ENCODE measurements at regions not wholly inside any gene's neighbourhood (a gene's known extent, or its start where the extent isn't known, plus 50 kb on each side); places are given as distances from the start of the nearest gene placed in this dataset.

DNA sequence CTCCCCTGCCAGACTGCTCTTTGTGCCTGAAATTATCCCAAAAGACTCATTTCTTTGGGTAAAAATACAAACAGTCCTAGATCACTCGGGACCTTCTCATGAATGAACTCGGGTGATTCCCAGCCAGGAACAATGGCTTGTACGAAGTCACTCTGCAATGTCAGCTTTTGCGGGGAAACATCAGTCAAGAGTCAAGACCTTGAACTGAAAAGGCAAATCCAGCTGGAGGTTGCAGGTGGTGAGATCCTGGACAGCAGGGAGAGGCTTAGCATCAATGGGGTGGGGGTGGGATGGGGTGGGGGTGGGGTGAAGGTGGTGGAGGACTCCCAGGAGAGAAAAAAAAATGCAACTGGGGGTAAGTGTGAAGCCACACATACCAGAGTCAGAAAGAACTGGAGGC lies 115.0 kb upstream of the SLC25A33 start:
- Histone ChIP-seq H3K4me3 (no peak overlapping the region), H3K27me3 (ENCODE audit: insufficient read depth) (no peaks in the 10 kb centered on the region), H2AFZ (no peak overlapping the region), H3F3A (replicated peaks; ENCODE audit: low read depth) (no peaks in the 10 kb centered on the region), H3K4me2 (no peak overlapping the region), H4K20me1 (replicated peaks; ENCODE audit: insufficient read depth) (no peaks in the 10 kb centered on the region), H3K27ac (ENCODE audit: low read depth) (no peak overlapping the region), H3K4me1 (ENCODE audit: insufficient read depth) (no peaks in the 10 kb centered on the region; the same call in 1 of the 2 replicates), H3K79me2 (replicated peaks; ENCODE audit: insufficient read depth) (no peaks in the 10 kb centered on the region), H3K9me2 (ENCODE audit: insufficient read depth) (no peaks in the 10 kb centered on the region), H3K36me3 (ENCODE audit: insufficient read depth) (no peaks in the 10 kb centered on the region)
- DNase-seq (ENCODE audit: low spot score) (no peak), ATAC-seq (no peak)
- H3K27ac Mint-ChIP-seq, result no peak overlapping the region
- H3K4me3 Mint-ChIP-seq, result no peak overlapping the region
- peaks cover 15% of the 10 kb centered on the region; the same call in 2 of the 3 replicates for H3K4me1 Mint-ChIP-seq
- H3K27me3 Mint-ChIP-seq (ENCODE audit: insufficient read depth, low read depth, poor library complexity), result peaks cover 7% of the 10 kb centered on the region
- H3K9me3 Mint-ChIP-seq, result no peaks in the 10 kb centered on the region
- TF ChIP-seq CTCF (conservative IDR thresholded peaks at IDR 0.05; ENCODE audit: low read depth in 2 of 2), result no peak
- TF ChIP-seq, protein P1, sequence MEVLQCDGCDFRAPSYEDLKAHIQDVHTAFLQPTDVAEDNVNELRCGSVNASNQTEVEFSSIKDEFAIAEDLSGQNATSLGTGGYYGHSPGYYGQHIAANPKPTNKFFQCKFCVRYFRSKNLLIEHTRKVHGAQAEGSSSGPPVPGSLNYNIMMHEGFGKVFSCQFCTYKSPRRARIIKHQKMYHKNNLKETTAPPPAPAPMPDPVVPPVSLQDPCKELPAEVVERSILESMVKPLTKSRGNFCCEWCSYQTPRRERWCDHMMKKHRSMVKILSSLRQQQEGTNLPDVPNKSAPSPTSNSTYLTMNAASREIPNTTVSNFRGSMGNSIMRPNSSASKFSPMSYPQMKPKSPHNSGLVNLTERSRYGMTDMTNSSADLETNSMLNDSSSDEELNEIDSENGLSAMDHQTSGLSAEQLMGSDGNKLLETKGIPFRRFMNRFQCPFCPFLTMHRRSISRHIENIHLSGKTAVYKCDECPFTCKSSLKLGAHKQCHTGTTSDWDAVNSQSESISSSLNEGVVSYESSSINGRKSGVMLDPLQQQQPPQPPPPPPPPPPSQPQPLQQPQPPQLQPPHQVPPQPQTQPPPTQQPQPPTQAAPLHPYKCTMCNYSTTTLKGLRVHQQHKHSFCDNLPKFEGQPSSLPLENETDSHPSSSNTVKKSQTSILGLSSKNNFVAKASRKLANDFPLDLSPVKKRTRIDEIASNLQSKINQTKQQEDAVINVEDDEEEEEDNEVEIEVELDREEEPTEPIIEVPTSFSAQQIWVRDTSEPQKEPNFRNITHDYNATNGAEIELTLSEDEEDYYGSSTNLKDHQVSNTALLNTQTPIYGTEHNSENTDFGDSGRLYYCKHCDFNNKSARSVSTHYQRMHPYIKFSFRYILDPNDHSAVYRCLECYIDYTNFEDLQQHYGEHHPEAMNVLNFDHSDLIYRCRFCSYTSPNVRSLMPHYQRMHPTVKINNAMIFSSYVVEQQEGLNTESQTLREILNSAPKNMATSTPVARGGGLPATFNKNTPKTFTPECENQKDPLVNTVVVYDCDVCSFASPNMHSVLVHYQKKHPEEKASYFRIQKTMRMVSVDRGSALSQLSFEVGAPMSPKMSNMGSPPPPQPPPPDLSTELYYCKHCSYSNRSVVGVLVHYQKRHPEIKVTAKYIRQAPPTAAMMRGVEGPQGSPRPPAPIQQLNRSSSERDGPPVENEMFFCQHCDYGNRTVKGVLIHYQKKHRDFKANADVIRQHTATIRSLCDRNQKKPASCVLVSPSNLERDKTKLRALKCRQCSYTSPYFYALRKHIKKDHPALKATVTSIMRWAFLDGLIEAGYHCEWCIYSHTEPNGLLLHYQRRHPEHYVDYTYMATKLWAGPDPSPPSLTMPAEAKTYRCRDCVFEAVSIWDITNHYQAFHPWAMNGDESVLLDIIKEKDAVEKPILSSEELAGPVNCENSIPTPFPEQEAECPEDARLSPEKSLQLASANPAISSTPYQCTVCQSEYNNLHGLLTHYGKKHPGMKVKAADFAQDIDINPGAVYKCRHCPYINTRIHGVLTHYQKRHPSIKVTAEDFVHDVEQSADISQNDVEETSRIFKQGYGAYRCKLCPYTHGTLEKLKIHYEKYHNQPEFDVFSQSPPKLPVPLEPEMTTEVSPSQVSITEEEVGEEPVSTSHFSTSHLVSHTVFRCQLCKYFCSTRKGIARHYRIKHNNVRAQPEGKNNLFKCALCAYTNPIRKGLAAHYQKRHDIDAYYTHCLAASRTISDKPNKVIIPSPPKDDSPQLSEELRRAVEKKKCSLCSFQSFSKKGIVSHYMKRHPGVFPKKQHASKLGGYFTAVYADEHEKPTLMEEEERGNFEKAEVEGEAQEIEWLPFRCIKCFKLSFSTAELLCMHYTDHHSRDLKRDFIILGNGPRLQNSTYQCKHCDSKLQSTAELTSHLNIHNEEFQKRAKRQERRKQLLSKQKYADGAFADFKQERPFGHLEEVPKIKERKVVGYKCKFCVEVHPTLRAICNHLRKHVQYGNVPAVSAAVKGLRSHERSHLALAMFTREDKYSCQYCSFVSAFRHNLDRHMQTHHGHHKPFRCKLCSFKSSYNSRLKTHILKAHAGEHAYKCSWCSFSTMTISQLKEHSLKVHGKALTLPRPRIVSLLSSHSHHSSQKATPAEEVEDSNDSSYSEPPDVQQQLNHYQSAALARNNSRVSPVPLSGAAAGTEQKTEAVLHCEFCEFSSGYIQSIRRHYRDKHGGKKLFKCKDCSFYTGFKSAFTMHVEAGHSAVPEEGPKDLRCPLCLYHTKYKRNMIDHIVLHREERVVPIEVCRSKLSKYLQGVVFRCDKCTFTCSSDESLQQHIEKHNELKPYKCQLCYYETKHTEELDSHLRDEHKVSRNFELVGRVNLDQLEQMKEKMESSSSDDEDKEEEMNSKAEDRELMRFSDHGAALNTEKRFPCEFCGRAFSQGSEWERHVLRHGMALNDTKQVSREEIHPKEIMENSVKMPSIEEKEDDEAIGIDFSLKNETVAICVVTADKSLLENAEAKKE (CRISPR knock-in tag; IDR thresholded peaks at IDR 0.05), result no peak
- TF ChIP-seq NANOG (IDR thresholded peaks at IDR 0.05; ENCODE audit: borderline replicate concordance), result no peak
- no peak for TF ChIP-seq CREB1 (CRISPR knock-in tag; IDR thresholded peaks at IDR 0.05; ENCODE audit: low read depth)
- TF ChIP-seq ZNF331 (CRISPR knock-in tag; IDR thresholded peaks at IDR 0.05; ENCODE audit: low read depth), result no peak
- TF ChIP-seq EZH2phosphoT487 (IDR thresholded peaks at IDR 0.05; ENCODE audit: unreplicated experiment), result no peak
- no peak for TF ChIP-seq EZH2 (IDR thresholded peaks at IDR 0.05; ENCODE audit: low read depth, unreplicated experiment)
- no peak for TF ChIP-seq POLR2AphosphoS5 (IDR thresholded peaks at IDR 0.05; ENCODE audit: low read depth)
- TF ChIP-seq ZNF114 (CRISPR knock-in tag; IDR thresholded peaks at IDR 0.05), result no peak
- TF ChIP-seq ETS1 (IDR thresholded peaks at IDR 0.05), result no peak
- TF ChIP-seq, protein P2, sequence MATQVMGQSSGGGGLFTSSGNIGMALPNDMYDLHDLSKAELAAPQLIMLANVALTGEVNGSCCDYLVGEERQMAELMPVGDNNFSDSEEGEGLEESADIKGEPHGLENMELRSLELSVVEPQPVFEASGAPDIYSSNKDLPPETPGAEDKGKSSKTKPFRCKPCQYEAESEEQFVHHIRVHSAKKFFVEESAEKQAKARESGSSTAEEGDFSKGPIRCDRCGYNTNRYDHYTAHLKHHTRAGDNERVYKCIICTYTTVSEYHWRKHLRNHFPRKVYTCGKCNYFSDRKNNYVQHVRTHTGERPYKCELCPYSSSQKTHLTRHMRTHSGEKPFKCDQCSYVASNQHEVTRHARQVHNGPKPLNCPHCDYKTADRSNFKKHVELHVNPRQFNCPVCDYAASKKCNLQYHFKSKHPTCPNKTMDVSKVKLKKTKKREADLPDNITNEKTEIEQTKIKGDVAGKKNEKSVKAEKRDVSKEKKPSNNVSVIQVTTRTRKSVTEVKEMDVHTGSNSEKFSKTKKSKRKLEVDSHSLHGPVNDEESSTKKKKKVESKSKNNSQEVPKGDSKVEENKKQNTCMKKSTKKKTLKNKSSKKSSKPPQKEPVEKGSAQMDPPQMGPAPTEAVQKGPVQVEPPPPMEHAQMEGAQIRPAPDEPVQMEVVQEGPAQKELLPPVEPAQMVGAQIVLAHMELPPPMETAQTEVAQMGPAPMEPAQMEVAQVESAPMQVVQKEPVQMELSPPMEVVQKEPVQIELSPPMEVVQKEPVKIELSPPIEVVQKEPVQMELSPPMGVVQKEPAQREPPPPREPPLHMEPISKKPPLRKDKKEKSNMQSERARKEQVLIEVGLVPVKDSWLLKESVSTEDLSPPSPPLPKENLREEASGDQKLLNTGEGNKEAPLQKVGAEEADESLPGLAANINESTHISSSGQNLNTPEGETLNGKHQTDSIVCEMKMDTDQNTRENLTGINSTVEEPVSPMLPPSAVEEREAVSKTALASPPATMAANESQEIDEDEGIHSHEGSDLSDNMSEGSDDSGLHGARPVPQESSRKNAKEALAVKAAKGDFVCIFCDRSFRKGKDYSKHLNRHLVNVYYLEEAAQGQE (IDR thresholded peaks at IDR 0.05; ENCODE audit: unreplicated experiment), result no peak
- TF ChIP-seq JUNB (IDR thresholded peaks at IDR 0.05; ENCODE audit: unreplicated experiment), result no peak
- TF ChIP-seq STAT1 (IDR thresholded peaks at IDR 0.05; ENCODE audit: unreplicated experiment), result no peak
- no peaks in the 10 kb centered on the region for H3K36me3 Mint-ChIP-seq (ENCODE audit: low read depth)

Measured in GM23338 (cell line).